SK-MEL-5 (cell line): ENCODE measurements at regions not wholly inside any gene's neighbourhood (a gene's known extent, or its start where the extent isn't known, plus 50 kb on each side); places are given as distances from the start of the nearest gene placed in this dataset.
A peak's percentile ranks its signal among the peaks of the same experiment; 100 is the strongest.
"Not testable (repeated sequence)": the region's sequence is repeated elsewhere in the genome, so short reads cannot be mapped to it uniquely, and the experiment has no call there.

ENCODE experiments used
- DNase-seq: peaks from one replicate; pipeline ENCODE4 v3.0.0-alpha.2; 2016; ENCODE audit warnings: low read depth, low spot score
- in situ Hi-C: cut with HindIII; loops from 2 replicates; pipeline ENCODE4 v1.10.0; 2016; ENCODE audit warnings: low sequenced_read_pairs, high pct_unique_total_duplicates, low pct_unique_long_range_greater_than_20kb

- in situ Hi-C loops = no loop called here
- DNase-seq = no peak
These were observed 221.6 kb upstream of the RPS23 start for GRCh38 chr5:82499725-82500244.

DNA sequence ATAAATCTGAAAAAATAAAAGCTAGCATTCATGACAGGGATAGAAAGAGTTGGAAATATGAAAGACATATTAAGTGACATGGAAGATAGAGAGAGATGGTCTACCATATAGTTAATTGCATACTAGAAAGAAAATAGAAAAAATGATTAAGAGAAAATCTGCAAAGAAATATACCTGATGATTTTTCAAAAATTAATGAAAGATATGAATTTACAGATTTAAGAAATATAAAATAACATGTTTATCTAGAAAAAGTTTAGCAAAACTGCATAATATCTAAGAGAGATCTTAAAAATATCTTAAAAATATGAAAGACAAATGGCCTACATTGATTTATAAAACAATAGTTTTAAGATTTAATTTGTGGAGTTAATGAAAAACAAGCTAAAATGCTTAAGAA is 219.1 kb upstream of the RPS23 start:
- in situ Hi-C loops = no loop called here
- no peak for DNase-seq

DNA sequence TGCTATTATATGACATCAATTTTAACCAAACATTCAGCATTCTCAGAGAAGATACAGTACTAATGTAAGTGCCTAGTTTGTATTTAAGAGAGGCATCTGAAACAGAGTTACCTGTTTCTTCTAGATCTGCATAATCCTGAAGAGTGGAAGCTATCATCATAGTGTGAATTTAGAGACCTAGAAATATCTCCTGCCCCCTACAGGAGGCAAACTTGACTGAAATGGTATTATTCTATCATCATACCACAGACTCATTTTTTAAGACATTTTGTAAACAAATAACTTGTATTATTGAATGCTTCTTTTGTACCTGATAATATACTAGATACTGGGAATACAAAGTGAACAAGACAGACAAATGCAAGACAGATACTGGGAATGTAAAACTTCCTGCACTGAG is 216.8 kb upstream of the RPS23 start:
- in situ Hi-C loops = no loop called here
- peak; percentile 23 for DNase-seq

- DNase-seq = no peak
- in situ Hi-C loops = no loop called here
These were observed 215.1 kb upstream of the RPS23 start for GRCh38 chr5:82493221-82493620.

DNA sequence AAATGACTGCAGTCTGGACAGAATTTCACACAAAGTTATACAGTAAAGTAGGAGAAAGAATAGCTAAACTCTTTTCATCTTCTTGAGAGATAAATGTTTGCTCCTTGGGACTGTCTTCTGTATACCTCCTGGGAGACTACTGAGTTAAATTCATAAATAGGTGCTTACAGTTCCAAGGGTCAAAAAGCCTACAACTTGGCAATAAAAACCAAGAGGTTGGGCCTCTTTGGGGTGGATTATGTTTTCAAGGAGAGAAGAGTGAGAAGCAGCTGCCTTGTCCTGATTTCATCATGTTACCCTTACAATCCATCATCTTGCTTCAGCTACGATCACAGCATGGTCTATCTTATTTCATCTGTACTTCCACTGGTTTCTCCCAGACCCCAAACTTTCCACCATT is 213.2 kb upstream of the RPS23 start:
- in situ Hi-C loops = no loop called here
- DNase-seq = no peak

GRCh38 chr5:82489683-82490082 is 211.5 kb upstream of the RPS23 start:
- in situ Hi-C loops = no loop called here
- no peak for DNase-seq

DNA sequence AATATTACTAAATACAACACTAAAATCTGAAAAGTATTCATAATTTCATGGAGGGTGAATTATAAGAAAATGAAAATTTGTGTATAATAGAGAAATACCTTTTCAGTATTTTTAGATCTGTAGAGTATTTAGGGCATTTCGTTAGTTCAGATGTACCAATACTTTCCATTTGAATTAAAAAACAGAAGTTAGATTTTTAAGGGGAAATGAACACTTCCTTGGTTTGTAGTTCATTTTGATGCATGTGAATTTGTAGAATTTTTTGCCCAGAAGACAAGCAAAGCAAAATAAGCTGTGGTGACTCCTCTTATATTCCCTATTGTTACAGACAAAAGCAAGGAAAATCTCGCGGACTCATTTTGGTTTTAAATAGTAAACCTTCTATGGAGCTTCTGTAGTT is 209.0 kb upstream of the RPS23 start:
- DNase-seq = no peak

GRCh38 chr5:82480331-82480730 is 202.2 kb upstream of the RPS23 start:
- DNase-seq = no peak
- in situ Hi-C loops = no loop called here

More for the DNA sequence above, 209.0 kb upstream of the RPS23 start:
- in situ Hi-C loops = no loop called here

- in situ Hi-C loops = no loop called here
These were observed 198.0 kb upstream of the RPS23 start for GRCh38 chr5:82476155-82476554.

GRCh38 chr5:82473262-82473661 is 195.1 kb upstream of the RPS23 start:
- DNase-seq = no peak
- in situ Hi-C loops = no loop called here

More at GRCh38 chr5:82476155-82476554, 198.0 kb upstream of the RPS23 start:
- no peak for DNase-seq

- in situ Hi-C loops = no loop called here
- no peak for DNase-seq
These were observed 192.2 kb upstream of the RPS23 start for GRCh38 chr5:82470185-82470994.

DNA sequence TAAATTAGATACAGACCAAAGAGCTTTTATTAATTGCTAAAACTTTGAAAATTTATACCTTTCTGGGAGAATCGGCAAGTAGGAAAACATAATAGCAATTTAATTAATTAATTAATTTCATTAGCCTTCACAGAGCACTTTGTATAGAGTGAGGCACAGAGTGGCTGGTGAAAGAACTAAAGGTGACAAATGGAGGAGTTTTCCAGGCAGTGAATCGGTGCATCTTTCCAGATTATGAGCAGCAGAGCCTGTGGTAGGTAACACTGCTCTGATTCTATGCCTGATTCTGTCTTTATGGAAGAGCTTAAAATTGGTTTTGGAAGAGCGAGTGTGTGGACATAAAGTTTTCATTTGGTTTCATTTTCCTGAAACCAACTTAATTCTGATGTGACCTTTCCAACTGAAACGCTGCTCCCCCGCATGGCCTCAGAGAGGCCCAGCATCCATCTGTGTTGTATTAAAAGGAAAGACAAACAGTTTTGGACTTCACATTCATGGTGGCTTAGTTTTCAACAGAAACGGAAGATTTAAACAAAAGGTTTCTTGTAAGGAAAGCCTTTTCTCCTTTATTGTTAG is 188.9 kb upstream of the RPS23 start:
- in situ Hi-C loops = no loop called here
- peak; percentile 62 for DNase-seq

- in situ Hi-C loops = no loop called here
- no peak for DNase-seq
These were observed 187.1 kb upstream of the RPS23 start for GRCh38 chr5:82465235-82465634.

- in situ Hi-C loops = no loop called here
- DNase-seq = no peak
These were observed 181.5 kb upstream of the RPS23 start for GRCh38 chr5:82459626-82460025.

- in situ Hi-C loops, DNase-seq: not testable (repeated sequence)
These were observed 177.2 kb upstream of the RPS23 start for GRCh38 chr5:82455317-82455716.

- in situ Hi-C loops = no loop called here
- no peak for DNase-seq
These were observed 170.2 kb upstream of the RPS23 start for GRCh38 chr5:82448374-82448773.

DNA sequence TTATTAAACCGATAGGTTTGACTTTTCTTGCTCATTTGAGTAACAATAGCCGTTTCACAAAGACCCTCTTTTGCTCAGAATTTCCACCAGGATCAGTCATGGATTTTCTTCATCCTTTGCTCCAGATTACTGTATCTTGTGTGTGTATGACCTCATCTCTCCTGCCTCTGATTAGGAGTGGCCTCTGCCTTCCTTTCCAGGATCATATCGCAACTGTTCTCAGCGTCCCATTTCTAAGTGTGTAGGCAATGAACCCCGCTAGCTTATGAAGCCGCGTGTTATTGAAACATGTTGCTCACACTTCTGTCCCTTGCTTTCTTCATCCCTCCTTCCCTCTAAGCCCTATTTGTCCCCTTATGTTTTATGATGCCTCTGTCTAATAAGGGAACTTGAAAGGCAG is 169.8 kb upstream of the RPS23 start:
- in situ Hi-C loops = no loop called here
- DNase-seq = no peak

DNA sequence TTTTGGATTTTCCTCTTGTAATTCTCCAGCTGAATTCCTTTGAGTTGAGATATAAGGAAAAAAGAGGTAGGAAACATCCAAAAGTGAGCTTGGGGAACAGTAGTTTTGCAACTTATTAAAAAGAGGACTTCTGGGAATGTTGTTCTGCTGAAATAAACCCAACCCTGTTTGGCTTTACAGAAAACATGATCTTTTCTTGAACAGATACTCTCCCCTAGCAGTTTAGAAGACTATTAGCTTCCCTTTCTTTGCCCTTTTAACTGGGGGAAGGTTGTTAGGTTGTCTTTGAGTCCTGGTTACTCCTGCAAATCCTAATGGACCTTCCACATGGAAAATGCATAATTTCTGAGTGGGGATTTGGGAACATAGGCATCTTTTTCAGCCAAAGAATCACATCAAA is 168.7 kb upstream of the RPS23 start:
- in situ Hi-C loops = no loop called here
- DNase-seq = no peak

DNA sequence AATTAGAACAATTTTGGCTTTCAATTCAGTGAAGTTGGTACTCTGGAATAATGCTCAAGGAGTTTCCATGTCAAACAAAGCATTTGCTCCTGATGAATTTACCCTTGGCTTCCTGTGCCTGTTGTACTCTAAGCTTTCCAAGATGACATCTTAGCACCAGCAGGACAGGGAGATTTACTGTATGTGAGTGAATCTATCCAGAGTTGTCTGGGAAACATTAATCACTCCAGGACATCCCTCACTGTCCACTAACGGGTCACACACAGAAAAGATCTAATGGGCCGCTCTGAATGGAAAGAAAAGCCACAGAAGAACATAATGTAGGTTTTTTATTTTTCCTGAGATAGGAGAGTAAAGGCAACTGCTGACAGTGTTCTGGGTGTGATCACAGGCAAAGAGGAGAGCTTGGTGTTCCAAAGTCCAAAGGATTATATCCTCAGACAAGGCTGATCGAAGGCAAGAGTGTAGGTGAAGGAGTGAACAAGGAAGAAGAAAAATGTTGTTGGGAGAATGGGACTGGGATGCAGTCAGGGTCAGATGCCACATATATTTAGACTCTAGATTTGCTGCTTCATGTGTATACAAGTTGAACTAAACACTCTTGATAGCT is 167.7 kb upstream of the RPS23 start:
- in situ Hi-C loops = no loop called here
- DNase-seq = no peak
